ENCODE measurements at regions not wholly inside any gene's neighbourhood (a gene's known extent, or its start where the extent isn't known, plus 50 kb on each side); places are given as distances from the start of the nearest gene placed in this dataset.

GRCh38 chr1:18012686-18013085 is 94.9 kb upstream of the IGSF21 start:
- DNase-seq (ENCODE audit: low spot score), result no peak

- no peak for DNase-seq (ENCODE audit: low spot score)
These were observed 94.4 kb upstream of the IGSF21 start for GRCh38 chr1:18013216-18013615.

GRCh38 chr1:18015719-18016118 is 91.9 kb upstream of the IGSF21 start:
- no peak for DNase-seq (ENCODE audit: low spot score)

- DNase-seq (ENCODE audit: low spot score), result no peak
These were observed 89.2 kb upstream of the IGSF21 start for GRCh38 chr1:18018366-18018765.

GRCh38 chr1:18020021-18020817 is 87.4 kb upstream of the IGSF21 start:
- no peak for DNase-seq (ENCODE audit: low spot score)

- no peak for DNase-seq (ENCODE audit: low spot score)
These were observed 86.4 kb upstream of the IGSF21 start for GRCh38 chr1:18021242-18021641.

GRCh38 chr1:18032172-18032859 is 75.3 kb upstream of the IGSF21 start:
- DNase-seq (ENCODE audit: low spot score), result no peak

GRCh38 chr1:18035145-18035544 is 72.5 kb upstream of the IGSF21 start:
- DNase-seq (ENCODE audit: low spot score), result no peak

GRCh38 chr1:18037651-18038050 is 69.9 kb upstream of the IGSF21 start:
- DNase-seq (ENCODE audit: low spot score), result no peak

GRCh38 chr1:18038051-18038450 is 69.5 kb upstream of the IGSF21 start:
- no peak for DNase-seq (ENCODE audit: low spot score)

- no peak for DNase-seq (ENCODE audit: low spot score)
These were observed 68.5 kb upstream of the IGSF21 start for GRCh38 chr1:18039102-18039501.

GRCh38 chr1:18041102-18041501 is 66.5 kb upstream of the IGSF21 start:
- no peak for DNase-seq (ENCODE audit: low spot score)

- DNase-seq (ENCODE audit: low spot score), result no peak
These were observed 65.8 kb upstream of the IGSF21 start for GRCh38 chr1:18041685-18042355.

- no peak for DNase-seq (ENCODE audit: low spot score)
These were observed 63.7 kb upstream of the IGSF21 start for GRCh38 chr1:18043871-18044270.

GRCh38 chr1:18045203-18045602 is 62.4 kb upstream of the IGSF21 start:
- DNase-seq (ENCODE audit: low spot score), result no peak

- DNase-seq (ENCODE audit: low spot score), result no peak
These were observed 62.0 kb upstream of the IGSF21 start for GRCh38 chr1:18045621-18046020.

- DNase-seq (ENCODE audit: low spot score), result no peak
These were observed 60.5 kb upstream of the IGSF21 start for GRCh38 chr1:18047122-18047521.

GRCh38 chr1:18049228-18049627 is 58.4 kb upstream of the IGSF21 start:
- no peak for DNase-seq (ENCODE audit: low spot score)

GRCh38 chr1:18052671-18053070 is 54.9 kb upstream of the IGSF21 start:
- DNase-seq (ENCODE audit: low spot score), result no peak

- DNase-seq (ENCODE audit: low spot score), result no peak
These were observed 52.4 kb upstream of the IGSF21 start for GRCh38 chr1:18055156-18055555.

- DNase-seq (ENCODE audit: low spot score), result no peak
These were observed 51.1 kb upstream of the IGSF21 start for GRCh38 chr1:18056545-18056944.

GRCh38 chr1:18057623-18058022 is 50.0 kb upstream of the IGSF21 start:
- no peak for DNase-seq (ENCODE audit: low spot score)
